ENCODE measurements at regions not wholly inside any gene's neighbourhood (a gene's known extent, or its start where the extent isn't known, plus 50 kb on each side); places are given as distances from the start of the nearest gene placed in this dataset.

GRCh38 chr18:54003195-54003594 lies 221.3 kb downstream of the MBD2 start:
- H3K4me1 Mint-ChIP-seq = peaks cover 2 to 3% of the 10 kb centered on the region in 2 experiments; a peak in 2 of 4 replicates
- no peak overlapping the region for H3K27ac Mint-ChIP-seq
- no peak overlapping the region for H4K5ac ChIP-seq (ENCODE audit: insufficient read length, low read depth, low read length)
- H4K20me1 ChIP-seq (ENCODE audit: control insufficient read depth, insufficient read depth, insufficient read length) = no peaks in the 10 kb centered on the region
- H2BK12ac ChIP-seq (ENCODE audit: insufficient read length, low read depth, low read length) = no peak overlapping the region
- H2AK5ac ChIP-seq (ENCODE audit: insufficient read length, low read length) = no peak overlapping the region
- H3K14ac ChIP-seq (ENCODE audit: insufficient read depth, low read length) = no peak overlapping the region
- H3K36me3 Mint-ChIP-seq (ENCODE audit: insufficient read depth in 1 of 3, low read depth in 3 of 3) = no peaks in the 10 kb centered on the region; a peak in 1 of 7 replicates
- H3K9me3 Mint-ChIP-seq = no peaks in the 10 kb centered on the region; a peak in 1 of 5 replicates
- H3K9ac ChIP-seq (ENCODE audit: extremely low read depth, insufficient read length, low read length) = no peak overlapping the region
- DNase-seq = no peak
- no peak overlapping the region for H2BK15ac ChIP-seq (ENCODE audit: low read depth, low read length)
- no peak overlapping the region for H2AFZ ChIP-seq (ENCODE audit: low read length)
- H3K27me3 ChIP-seq (ENCODE audit: insufficient read depth, low read length) = no peaks in the 10 kb centered on the region
- no peak overlapping the region for H2BK20ac ChIP-seq (ENCODE audit: low read depth, low read length, poor library complexity, severe bottlenecking)
- no peak overlapping the region for H2BK120ac ChIP-seq (ENCODE audit: low read depth, low read length, poor library complexity, severe bottlenecking)
- no peak overlapping the region for H3K56ac ChIP-seq (ENCODE audit: insufficient read length, low read depth, low read length)
- H3K4ac ChIP-seq (ENCODE audit: low read depth, low read length) = no peak overlapping the region
- H3K4me3 Mint-ChIP-seq = no peak overlapping the region
- H2BK5ac ChIP-seq (ENCODE audit: insufficient read length, low read length) = no peak overlapping the region
- no peak overlapping the region for H3K18ac ChIP-seq (ENCODE audit: insufficient read length, low read depth, low read length)
- no peaks in the 10 kb centered on the region for H3K23me2 ChIP-seq (ENCODE audit: insufficient read length, low read depth, low read length, poor library complexity, severe bottlenecking)
- H3T11ph ChIP-seq (ENCODE audit: low read length) = no peak overlapping the region
- no peak overlapping the region for H3K27ac ChIP-seq (ENCODE audit: insufficient read length, low read depth, low read length)
- no peak overlapping the region for H4K91ac ChIP-seq (ENCODE audit: insufficient read length, low read depth, low read length)
- H3K23ac ChIP-seq (ENCODE audit: insufficient read length, low read depth, low read length) = no peak overlapping the region
- no peaks in the 10 kb centered on the region; the same call in 1 of the 2 replicates for H3K27me3 Mint-ChIP-seq (ENCODE audit: low read depth)
- H3K4me2 ChIP-seq (ENCODE audit: insufficient read depth, insufficient read length, low read length) = no peak overlapping the region
- H3K4me1 ChIP-seq (ENCODE audit: insufficient read depth, low read length) = no peaks in the 10 kb centered on the region
- H3K9me3 ChIP-seq (ENCODE audit: control insufficient read depth, low read depth, low read length) = no peaks in the 10 kb centered on the region
- no peaks in the 10 kb centered on the region for H3K79me1 ChIP-seq (ENCODE audit: insufficient read depth, low read depth, low read length, poor library complexity, severe bottlenecking)
- no peak overlapping the region for H4K8ac ChIP-seq (replicated peaks; ENCODE audit: insufficient read length, low read depth, low read length)
- WGBS (ENCODE audit: extremely low coverage, insufficient read length, low lambda C conversion rate) = no CpG with 5 or more reads among the region's 2 CpGs
- TF ChIP-seq CTCF (conservative IDR thresholded peaks at IDR 0.05) = no peak
- H3K79me2 ChIP-seq (ENCODE audit: insufficient read depth, low read length) = no peaks in the 10 kb centered on the region

All from H9 (cell line).